Erythroblast (primary cell): ENCODE measurements at regions not wholly inside any gene's neighbourhood (a gene's known extent, or its start where the extent isn't known, plus 50 kb on each side); places are given as distances from the start of the nearest gene placed in this dataset.

Experiments used
- GATA1 ChIP-seq: IDR thresholded peaks from 2 replicates; pipeline ENCODE4 v1.6.1; 2011; ENCODE audit warnings: low read depth, mild to moderate bottlenecking, control low read depth, low read length, moderate library complexity
- POLR2A ChIP-seq: IDR thresholded peaks from 2 replicates; pipeline ENCODE4 v1.6.1; 2011; ENCODE audit warnings: mild to moderate bottlenecking, low read length

- TF ChIP-seq POLR2A, result no peak
- no peak for TF ChIP-seq GATA1
Observed at GRCh38 chr1:98299861-98300260, 361.7 kb upstream of the SNX7 start.
